ENCODE measurements at regions not wholly inside any gene's neighbourhood (a gene's known extent, or its start where the extent isn't known, plus 50 kb on each side); places are given as distances from the start of the nearest gene placed in this dataset.
"Not testable (repeated sequence)": the region's sequence is repeated elsewhere in the genome, so short reads cannot be mapped to it uniquely, and the experiment has no call there.

GRCh38 chr5:99191206-99191745 lies 262.5 kb upstream of the CHD1 start:
- Histone ChIP-seq H3K4me3 (no peak overlapping the region), H3K27ac (no peak overlapping the region), H3K4me1 (no peaks in the 10 kb centered on the region), H3K9me3 (no peaks in the 10 kb centered on the region), H3K27me3 (ENCODE audit: low read depth) (no peaks in the 10 kb centered on the region), H3K36me3 (no peaks in the 10 kb centered on the region)
- intact Hi-C loops (cut with DNase I), result no loop called here
- no peak for TF ChIP-seq CTCF (IDR thresholded peaks at IDR 0.05)
- no peak for ATAC-seq
- DNase-seq, result no peak

GRCh38 chr5:99187611-99188010 lies 258.8 kb upstream of the CHD1 start:
- DNase-seq, result no peak
- H3K4me3 ChIP-seq, result no peak overlapping the region
- H3K36me3 ChIP-seq, result no peaks in the 10 kb centered on the region
- no peak for ATAC-seq
- H3K27me3 ChIP-seq (ENCODE audit: low read depth), result no peaks in the 10 kb centered on the region
- no peaks in the 10 kb centered on the region for H3K4me1 ChIP-seq
- intact Hi-C loops (cut with DNase I), result no loop called here
- no peaks in the 10 kb centered on the region for H3K9me3 ChIP-seq
- H3K27ac ChIP-seq, result no peak overlapping the region
- no peak for TF ChIP-seq CTCF (IDR thresholded peaks at IDR 0.05)

- TF ChIP-seq CTCF (IDR thresholded peaks at IDR 0.05), result no peak
- no peak for ATAC-seq
- Histone ChIP-seq H3K27me3 (ENCODE audit: low read depth) (no peaks in the 10 kb centered on the region), H3K36me3 (no peaks in the 10 kb centered on the region), H3K4me3 (no peak overlapping the region), H3K9me3 (no peaks in the 10 kb centered on the region), H3K4me1 (no peaks in the 10 kb centered on the region), H3K27ac (no peak overlapping the region)
- no peak for DNase-seq
- intact Hi-C loops (cut with DNase I), result no loop called here
These were observed 250.4 kb upstream of the CHD1 start for GRCh38 chr5:99179206-99179605.

GRCh38 chr5:99177796-99178195 lies 249.0 kb upstream of the CHD1 start:
- no peaks in the 10 kb centered on the region for H3K27me3 ChIP-seq (ENCODE audit: low read depth)
- H3K36me3 ChIP-seq, result no peaks in the 10 kb centered on the region
- intact Hi-C loops (cut with DNase I), result no loop called here
- H3K4me1 ChIP-seq, result no peaks in the 10 kb centered on the region
- DNase-seq, result no peak
- TF ChIP-seq CTCF (IDR thresholded peaks at IDR 0.05), result no peak
- no peak overlapping the region for H3K4me3 ChIP-seq
- no peaks in the 10 kb centered on the region for H3K9me3 ChIP-seq
- ATAC-seq, result no peak
- H3K27ac ChIP-seq, result no peak overlapping the region

- ATAC-seq (no peak), DNase-seq (no peak)
- H3K27me3 ChIP-seq (ENCODE audit: low read depth), result no peaks in the 10 kb centered on the region
- intact Hi-C loops (cut with DNase I), result no loop called here
- H3K9me3 ChIP-seq, result no peaks in the 10 kb centered on the region
- H3K36me3 ChIP-seq, result no peaks in the 10 kb centered on the region
- no peak overlapping the region for H3K4me3 ChIP-seq
- no peak overlapping the region for H3K27ac ChIP-seq
- H3K4me1 ChIP-seq, result no peaks in the 10 kb centered on the region
- no peak for TF ChIP-seq CTCF (IDR thresholded peaks at IDR 0.05)
These were observed 247.4 kb upstream of the CHD1 start for GRCh38 chr5:99176186-99176585.

- Histone ChIP-seq H3K36me3 (no peaks in the 10 kb centered on the region), H3K4me1 (no peaks in the 10 kb centered on the region), H3K27ac (no peak overlapping the region), H3K9me3 (no peaks in the 10 kb centered on the region), H3K27me3 (ENCODE audit: low read depth) (no peaks in the 10 kb centered on the region), H3K4me3 (no peak overlapping the region)
- DNase-seq (no peak), ATAC-seq (no peak)
- TF ChIP-seq CTCF (IDR thresholded peaks at IDR 0.05), result no peak
- intact Hi-C loops (cut with DNase I), result no loop called here
These were observed 240.5 kb upstream of the CHD1 start for GRCh38 chr5:99169309-99169708.

GRCh38 chr5:99161538-99161937 lies 232.7 kb upstream of the CHD1 start:
- ATAC-seq; DNase-seq; H3K27me3 ChIP-seq (ENCODE audit: low read depth); H3K36me3 ChIP-seq; H3K4me1 ChIP-seq; intact Hi-C loops (cut with DNase I); H3K9me3 ChIP-seq; H3K4me3 ChIP-seq; H3K27ac ChIP-seq: not testable (repeated sequence)
